Loucy (cell line): ENCODE measurements at regions not wholly inside any gene's neighbourhood (a gene's known extent, or its start where the extent isn't known, plus 50 kb on each side); places are given as distances from the start of the nearest gene placed in this dataset.
A peak's percentile ranks its signal among the peaks of the same experiment; 100 is the strongest.
"Not testable (repeated sequence)": the region's sequence is repeated elsewhere in the genome, so short reads cannot be mapped to it uniquely, and the experiment has no call there.

Source experiments
- H2AFZ ChIP-seq: fragments of 200-600 bp; sonication (generic); 2 replicates; pipeline ENCODE4 v1.6.0; 2016; ENCODE audit warnings: antibody characterized with exemption, mild to moderate bottlenecking, low read length, moderate library complexity
- H3F3A ChIP-seq: fragments of 200-600 bp; 2 replicates; pipeline ENCODE4 v1.6.0; 2016; ENCODE audit warnings: antibody characterized with exemption, low read depth, mild to moderate bottlenecking
- H3K27me3 ChIP-seq: fragments of 200-600 bp; sonication (generic); 2 replicates; pipeline ENCODE4 v1.6.1; 2014; ENCODE audit warnings: low read length, mild to moderate bottlenecking; ENCODE audit not compliant: insufficient read depth, poor library complexity, severe bottlenecking
- H3K36me3 ChIP-seq: fragments of 200-600 bp; sonication (generic); 2 replicates; pipeline ENCODE4 v1.6.1; 2016; ENCODE audit warnings: low read length; ENCODE audit not compliant: insufficient read depth
- H3K4me1 ChIP-seq: fragments of 200-600 bp; sonication (generic); 2 replicates; pipeline ENCODE4 v1.5.1; 2014; ENCODE audit warnings: low read length, mild to moderate bottlenecking; ENCODE audit not compliant: insufficient read depth, poor library complexity, severe bottlenecking
- H3K4me2 ChIP-seq: fragments of 200-600 bp; sonication (generic); 2 replicates; pipeline ENCODE4 v1.6.0; 2014; ENCODE audit warnings: antibody characterized with exemption, low read length, low read depth, mild to moderate bottlenecking; ENCODE audit not compliant: poor library complexity, severe bottlenecking
- H3K4me3 ChIP-seq: fragments of 200-600 bp; sonication (generic); 2 replicates; pipeline ENCODE4 v1.5.1; 2014; ENCODE audit warnings: low read length, mild to moderate bottlenecking, mixed read lengths; ENCODE audit not compliant: poor library complexity, severe bottlenecking
- H3K79me2 ChIP-seq: fragments of 200-600 bp; sonication (generic); 2 replicates; pipeline ENCODE4 v1.6.1; 2014; ENCODE audit warnings: low read length; ENCODE audit not compliant: insufficient read depth
- H3K9ac ChIP-seq: fragments of 200-600 bp; sonication (generic); 2 replicates; pipeline ENCODE4 v1.6.0; 2014; ENCODE audit warnings: mild to moderate bottlenecking, low read depth, low read length, moderate library complexity; ENCODE audit not compliant: poor library complexity, severe bottlenecking
- H3K9me2 ChIP-seq: fragments of 200-600 bp; sonication (generic); replicated peaks from 2 replicates; pipeline ENCODE4 v1.6.1; 2016; ENCODE audit warnings: low read depth, low read length, mixed read lengths
- H3K9me3 ChIP-seq: fragments of 200-600 bp; sonication (generic); 2 replicates; pipeline ENCODE4 v1.6.1; 2014; ENCODE audit warnings: mild to moderate bottlenecking, antibody characterized with exemption, low read length, low read depth; ENCODE audit not compliant: insufficient read depth
- H4K20me1 ChIP-seq: fragments of 200-600 bp; sonication (generic); 2 replicates; pipeline ENCODE4 v1.6.0; 2014; ENCODE audit warnings: antibody characterized with exemption, low read length, mild to moderate bottlenecking; ENCODE audit not compliant: insufficient read depth, poor library complexity, severe bottlenecking
- EZH2phosphoT487 ChIP-seq: fragments of 200-600 bp; IDR thresholded peaks from 2 replicates; pipeline ENCODE4 v1.6.1; 2018; ENCODE audit warnings: antibody characterized with exemption, mild to moderate bottlenecking, moderate library complexity, borderline replicate concordance
- TF ChIP-seq, protein P1 (sequence below): fragments of 200-600 bp; sonication (generic); conservative IDR thresholded peaks from 2 replicates; pipeline ENCODE4 v1.5.1; 2014; ENCODE audit warnings: mild to moderate bottlenecking, antibody characterized with exemption, low read length

DNA sequence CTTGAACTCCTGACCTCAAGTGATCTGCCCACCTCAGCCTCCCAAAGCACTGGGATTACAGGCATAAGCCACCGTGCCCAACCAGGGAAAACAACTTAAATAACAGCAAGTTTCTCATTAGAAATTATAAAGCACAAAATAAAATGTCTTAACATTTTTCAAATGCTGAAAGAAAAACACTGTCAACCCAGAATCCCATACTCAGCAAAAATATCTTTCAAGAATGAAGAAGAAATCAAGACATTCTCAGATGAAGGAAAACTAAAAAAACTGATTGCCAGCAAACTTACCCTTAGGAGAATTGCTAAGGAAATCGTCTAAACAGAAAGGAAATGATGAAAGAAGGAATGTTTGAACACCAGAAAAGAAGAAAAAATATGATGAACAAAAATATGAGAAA, 191.1 kb upstream of the NR5A2 start:
- Histone ChIP-seq H3K9me3 (peaks cover 13% of the 10 kb centered on the region; the same call in 1 of the 2 replicates), H4K20me1 (no peaks in the 10 kb centered on the region), H3K36me3 (no peaks in the 10 kb centered on the region), H3K9me2 (no peaks in the 10 kb centered on the region), H3K27me3 (no peaks in the 10 kb centered on the region), H3K4me3 (no peak overlapping the region), H3F3A (no peaks in the 10 kb centered on the region), H3K4me2 (no peak overlapping the region), H3K4me1 (peaks cover 25% of the 10 kb centered on the region), H3K9ac (no peak overlapping the region), H2AFZ (no peak overlapping the region), H3K79me2 (no peaks in the 10 kb centered on the region)
- TF ChIP-seq, protein P1, sequence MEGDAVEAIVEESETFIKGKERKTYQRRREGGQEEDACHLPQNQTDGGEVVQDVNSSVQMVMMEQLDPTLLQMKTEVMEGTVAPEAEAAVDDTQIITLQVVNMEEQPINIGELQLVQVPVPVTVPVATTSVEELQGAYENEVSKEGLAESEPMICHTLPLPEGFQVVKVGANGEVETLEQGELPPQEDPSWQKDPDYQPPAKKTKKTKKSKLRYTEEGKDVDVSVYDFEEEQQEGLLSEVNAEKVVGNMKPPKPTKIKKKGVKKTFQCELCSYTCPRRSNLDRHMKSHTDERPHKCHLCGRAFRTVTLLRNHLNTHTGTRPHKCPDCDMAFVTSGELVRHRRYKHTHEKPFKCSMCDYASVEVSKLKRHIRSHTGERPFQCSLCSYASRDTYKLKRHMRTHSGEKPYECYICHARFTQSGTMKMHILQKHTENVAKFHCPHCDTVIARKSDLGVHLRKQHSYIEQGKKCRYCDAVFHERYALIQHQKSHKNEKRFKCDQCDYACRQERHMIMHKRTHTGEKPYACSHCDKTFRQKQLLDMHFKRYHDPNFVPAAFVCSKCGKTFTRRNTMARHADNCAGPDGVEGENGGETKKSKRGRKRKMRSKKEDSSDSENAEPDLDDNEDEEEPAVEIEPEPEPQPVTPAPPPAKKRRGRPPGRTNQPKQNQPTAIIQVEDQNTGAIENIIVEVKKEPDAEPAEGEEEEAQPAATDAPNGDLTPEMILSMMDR: no peak

DNA sequence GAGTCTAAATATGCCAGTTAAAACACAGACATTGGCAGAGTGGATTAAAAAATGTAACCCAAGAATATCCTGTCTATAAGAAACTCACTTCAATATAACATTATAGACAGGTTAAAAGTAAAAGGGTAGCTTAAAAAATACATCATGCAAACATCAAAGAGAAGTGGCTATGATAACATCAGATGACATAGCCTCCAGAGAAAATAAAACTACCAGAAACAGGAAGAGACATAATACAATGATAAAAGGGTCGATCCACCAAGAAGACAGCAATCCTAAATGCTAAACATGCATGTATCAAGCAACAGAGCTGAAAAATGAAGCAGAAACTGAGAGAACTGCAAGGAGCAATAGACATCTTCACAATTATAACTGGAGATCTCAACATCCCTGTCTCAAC, 190.2 kb upstream of the NR5A2 start:
- Histone ChIP-seq H2AFZ (peak overlapping the region; percentile 52), H3K9me3 (peaks cover 13% of the 10 kb centered on the region; the same call in 1 of the 2 replicates), H3K9ac (no peak overlapping the region), H3K27me3 (no peaks in the 10 kb centered on the region), H3K79me2 (no peaks in the 10 kb centered on the region), H3F3A (no peaks in the 10 kb centered on the region), H4K20me1 (no peaks in the 10 kb centered on the region), H3K4me1 (peaks cover 19% of the 10 kb centered on the region), H3K36me3 (no peaks in the 10 kb centered on the region), H3K4me3 (peak overlapping the region; percentile 4), H3K9me2 (no peaks in the 10 kb centered on the region), H3K4me2 (peak overlapping the region; percentile 55)
- TF ChIP-seq, protein P1: no peak
- TF ChIP-seq EZH2phosphoT487: no peak

DNA sequence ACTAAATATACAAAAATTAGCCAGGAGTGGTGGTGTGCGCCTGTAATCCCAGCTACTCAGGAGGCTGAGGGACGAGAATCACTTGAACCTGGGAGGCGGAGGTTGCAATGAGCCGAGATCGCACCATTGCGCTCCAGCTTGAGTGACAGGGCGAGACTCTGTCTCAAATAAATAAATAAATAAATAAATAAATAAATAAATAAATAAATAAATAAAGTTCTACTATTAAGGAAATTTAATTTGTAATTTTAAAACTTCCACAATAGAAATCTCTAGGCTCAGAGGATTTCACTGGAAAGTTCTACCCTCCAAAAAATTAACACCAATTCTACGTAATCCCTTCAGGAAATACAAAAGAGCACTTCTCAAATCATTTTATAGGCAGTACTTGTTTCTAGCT, 187.9 kb upstream of the NR5A2 start:
- H2AFZ ChIP-seq, H3K36me3 ChIP-seq, H3K79me2 ChIP-seq, H3F3A ChIP-seq, H3K9ac ChIP-seq, H3K27me3 ChIP-seq, H3K4me2 ChIP-seq, H4K20me1 ChIP-seq, H3K4me3 ChIP-seq, H3K9me2 ChIP-seq: not testable (repeated sequence)
- peaks cover 13% of the 10 kb centered on the region; the same call in 1 of the 2 replicates for H3K9me3 ChIP-seq
- H3K4me1 ChIP-seq: peaks cover 11% of the 10 kb centered on the region

DNA sequence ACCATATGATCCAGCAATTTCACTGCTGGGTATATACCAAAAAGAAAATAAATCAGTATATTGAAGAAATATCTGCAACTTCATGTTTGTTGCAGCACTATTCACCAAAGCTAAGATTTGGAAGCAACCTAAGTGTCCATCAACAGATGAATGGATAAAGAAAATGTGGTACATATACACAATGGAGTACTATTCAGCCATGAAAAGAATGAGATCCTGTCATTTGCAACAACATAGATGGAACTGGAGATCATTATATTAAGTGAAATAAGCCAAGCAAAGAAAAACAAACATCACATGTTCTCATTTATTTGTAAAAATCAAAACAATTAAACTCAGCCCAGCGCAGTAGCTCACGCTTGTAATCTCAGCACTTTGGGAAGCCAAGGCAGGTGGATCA, 184.4 kb upstream of the NR5A2 start:
- not testable (repeated sequence) for H3K9me2 ChIP-seq, H3K4me2 ChIP-seq, H3K9ac ChIP-seq, H3K27me3 ChIP-seq, H2AFZ ChIP-seq, H3K4me1 ChIP-seq, H4K20me1 ChIP-seq, H3K4me3 ChIP-seq, H3K79me2 ChIP-seq, H3F3A ChIP-seq, H3K36me3 ChIP-seq, H3K9me3 ChIP-seq
